GM20431 (cell line): ENCODE measurements at regions not wholly inside any gene's neighbourhood (a gene's known extent, or its start where the extent isn't known, plus 50 kb on each side); places are given as distances from the start of the nearest gene placed in this dataset.

ENCODE experiments used
- in situ Hi-C: fragments of 300-500 bp; cut with MseI, MboI; formaldehyde crosslinking; loops from one replicate; pipeline ENCODE4 v1.15.0; 2020; ENCODE audit warnings: low sequenced_read_pairs; ENCODE audit not compliant: unreplicated experiment

DNA sequence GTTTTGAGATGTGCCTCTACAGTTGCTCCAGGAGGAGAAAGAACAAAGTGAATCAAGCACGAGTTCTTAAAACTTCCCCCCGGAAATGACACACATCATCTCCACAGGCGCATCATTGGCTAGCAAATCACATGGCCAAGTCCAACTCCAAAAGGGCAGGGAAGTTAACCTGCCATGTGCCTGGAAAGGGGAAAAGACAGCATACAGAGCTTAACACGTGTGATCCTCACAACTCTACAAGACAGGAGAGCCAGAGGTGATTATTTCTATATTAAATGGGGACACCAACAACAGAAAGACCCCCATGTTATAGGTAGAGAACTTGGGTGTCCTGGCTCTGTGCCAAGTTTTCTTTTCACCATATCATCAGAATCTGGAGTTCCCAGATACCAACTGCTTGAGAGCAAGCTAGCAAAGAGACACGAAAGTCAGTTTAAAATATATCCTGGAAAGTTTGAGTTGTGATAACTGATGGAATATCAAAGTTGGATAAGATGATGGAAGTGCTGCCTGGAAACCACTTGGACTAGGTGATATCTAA, 871.1 kb downstream of the UQCRFS1 start:
- in situ Hi-C loops: no loop called here

DNA sequence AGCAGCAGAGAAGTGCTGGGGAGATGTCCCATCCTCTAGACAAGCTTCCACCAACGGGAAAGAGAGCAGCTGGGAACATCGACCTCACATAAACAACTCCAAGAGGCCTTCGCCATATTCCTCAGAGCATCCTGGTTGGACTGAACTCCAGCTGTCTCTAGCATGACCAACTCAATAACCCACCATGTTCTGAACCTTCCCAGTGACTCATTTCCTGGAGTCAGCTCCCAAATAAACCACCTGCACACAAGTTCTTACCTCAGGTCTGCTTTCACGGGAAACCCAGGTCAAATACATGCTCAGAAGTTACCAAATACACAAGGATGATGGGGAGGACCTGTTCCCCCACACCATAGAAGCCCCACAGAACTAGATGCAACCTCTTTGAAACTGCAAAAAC, 878.5 kb downstream of the UQCRFS1 start:
- in situ Hi-C loops: no loop called here

DNA sequence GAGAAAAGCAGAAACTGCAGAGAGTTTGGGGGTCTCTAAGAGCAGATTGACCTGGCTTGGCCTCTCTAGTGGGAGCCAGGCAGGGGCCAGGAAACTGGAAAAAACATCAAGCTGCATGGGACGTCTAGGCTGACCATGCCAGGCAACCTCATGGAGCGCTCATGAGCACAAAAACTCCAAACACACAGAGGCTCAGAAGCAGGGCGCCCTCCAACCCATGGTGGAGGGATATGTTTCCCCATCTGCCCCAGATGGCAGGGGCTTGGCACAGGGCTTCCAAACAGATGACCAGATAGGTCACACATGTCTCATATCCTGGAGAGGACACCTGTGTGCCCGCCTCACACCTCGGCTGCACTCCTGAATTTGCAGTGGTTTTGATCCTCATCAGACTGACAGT, 879.0 kb downstream of the UQCRFS1 start:
- in situ Hi-C loops: no loop called here

DNA sequence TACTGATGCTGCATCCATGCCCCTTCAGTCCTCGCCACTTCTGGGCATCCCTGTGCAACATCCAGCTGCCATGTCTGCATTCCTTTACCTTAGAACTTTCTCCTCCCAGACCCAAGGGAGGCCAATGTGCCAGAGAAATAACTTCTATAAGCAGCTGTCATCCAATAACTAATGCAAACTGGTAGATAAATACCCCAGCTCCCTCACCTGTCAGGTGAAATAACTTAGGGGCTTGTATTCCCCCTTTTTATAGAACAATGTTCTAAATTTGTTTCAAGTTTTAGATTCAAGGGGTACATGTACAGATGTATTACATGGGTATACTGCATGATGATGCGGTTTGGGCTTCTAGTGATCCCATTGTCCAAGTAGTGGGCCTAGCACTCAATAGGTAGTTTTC, 880.1 kb downstream of the UQCRFS1 start:
- in situ Hi-C loops: no loop called here

DNA sequence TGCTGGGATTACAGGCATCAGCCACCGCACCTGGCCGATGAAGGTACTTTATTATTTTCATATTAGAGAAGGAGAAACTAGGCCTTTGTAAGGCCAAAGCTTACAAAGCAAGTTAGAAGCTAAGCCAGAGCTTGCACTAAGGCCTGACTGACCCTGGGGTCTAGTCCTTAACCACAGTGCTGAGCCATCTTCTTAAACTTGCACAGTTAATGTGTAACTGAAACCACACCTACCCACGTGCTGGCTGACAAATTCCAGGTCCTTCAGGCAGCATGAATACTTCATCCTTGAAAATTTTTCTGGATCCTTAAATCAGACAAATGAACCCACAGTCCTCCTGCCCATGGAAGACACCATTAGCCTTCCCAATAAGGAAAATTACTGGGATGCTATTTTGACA, 880.6 kb downstream of the UQCRFS1 start:
- in situ Hi-C loops: no loop called here

DNA sequence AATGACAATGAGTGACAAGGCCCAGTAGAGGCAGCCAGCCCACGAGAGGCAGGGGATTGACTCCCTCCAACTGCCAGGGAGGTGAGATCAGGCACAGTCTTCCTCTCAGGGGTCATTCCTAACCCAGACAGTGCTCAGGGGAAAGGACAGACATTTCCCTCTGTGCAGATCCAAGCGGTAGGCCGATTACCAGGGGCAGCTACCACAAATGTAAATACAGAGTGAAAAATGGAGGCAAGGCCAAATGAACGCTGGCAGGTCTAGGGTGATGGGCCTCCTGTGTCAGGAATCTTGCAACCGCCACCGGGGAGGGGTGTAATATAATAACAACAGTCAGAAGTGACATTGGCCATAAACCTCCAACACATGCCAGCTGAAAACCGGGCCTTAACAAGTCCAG, 881.4 kb downstream of the UQCRFS1 start:
- in situ Hi-C loops: no loop called here

DNA sequence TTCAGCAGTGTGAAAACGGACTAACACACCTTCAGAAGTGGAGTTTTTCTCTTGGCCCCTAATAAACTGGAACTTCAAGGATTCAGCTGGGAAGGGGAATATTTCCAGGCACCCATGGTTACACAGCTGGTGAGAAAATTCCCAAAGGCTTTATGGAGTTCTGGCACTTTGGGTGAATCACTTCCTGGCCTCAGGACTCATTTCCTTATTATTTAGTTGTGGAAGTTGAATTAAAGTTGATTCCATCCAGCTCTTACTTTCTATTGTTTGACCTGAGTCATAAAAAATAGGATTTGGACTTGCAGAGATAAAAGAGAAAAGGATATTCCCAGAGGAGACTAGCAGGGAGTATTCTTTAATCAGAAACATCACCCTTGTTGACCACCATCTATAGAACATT, 882.1 kb downstream of the UQCRFS1 start:
- in situ Hi-C loops: no loop called here

DNA sequence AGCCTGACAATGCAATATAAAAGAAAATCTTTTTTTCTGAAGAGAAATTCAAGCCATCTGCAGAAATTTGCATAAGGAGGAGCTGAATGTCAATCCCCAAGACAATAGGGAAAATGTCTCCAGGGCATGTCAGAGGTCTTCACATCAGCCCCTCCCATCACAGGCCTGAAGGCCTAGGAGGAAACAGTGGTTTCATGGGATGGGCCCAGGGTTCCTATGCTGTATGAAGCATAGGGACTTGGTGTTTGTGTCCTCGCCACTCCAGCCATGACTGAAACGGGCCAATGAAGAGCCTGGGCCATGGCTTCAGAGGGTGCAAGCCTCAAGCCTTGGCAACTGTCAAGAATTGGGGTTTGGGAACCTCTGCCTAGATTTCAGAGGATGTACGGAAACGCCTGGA, 883.5 kb downstream of the UQCRFS1 start:
- in situ Hi-C loops: no loop called here

DNA sequence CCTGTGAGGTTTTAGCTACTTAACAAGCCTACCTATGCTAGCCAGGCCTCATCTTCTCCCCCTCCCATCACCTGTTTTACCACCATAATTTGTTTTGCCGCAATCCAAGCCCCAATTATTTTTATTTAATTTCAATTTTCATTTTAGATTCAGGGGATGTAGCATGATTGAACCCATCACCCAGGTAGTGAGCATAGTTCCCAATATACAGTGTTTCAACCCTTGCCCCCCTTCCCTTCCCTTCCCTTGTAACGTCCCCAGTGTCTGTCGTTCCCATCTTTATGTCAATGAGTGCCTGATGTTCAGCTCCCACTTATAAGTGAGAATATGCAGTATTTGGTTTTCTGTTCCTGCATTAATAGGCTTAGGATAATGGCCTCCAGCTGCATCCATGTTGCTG, 885.0 kb downstream of the UQCRFS1 start:
- in situ Hi-C loops: no loop called here

DNA sequence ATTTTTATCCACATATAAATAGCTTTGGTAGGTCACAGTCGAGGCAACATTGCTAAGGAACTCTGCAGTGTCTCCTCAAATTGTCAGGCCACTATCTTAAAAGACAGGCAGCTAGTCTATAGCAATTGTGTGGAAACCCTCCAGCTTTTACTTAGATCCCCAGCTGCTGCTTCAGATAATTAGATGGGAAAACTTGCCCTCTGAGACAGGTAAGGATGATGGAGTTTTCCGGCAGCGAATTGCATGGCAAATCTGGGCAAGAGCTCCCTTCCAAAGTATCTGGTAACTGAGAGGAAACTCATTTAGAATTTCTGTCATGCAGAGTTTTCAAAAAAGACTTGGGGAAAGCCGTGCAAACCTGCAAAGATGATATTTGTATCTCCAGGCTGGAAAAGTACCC, 886.2 kb downstream of the UQCRFS1 start:
- in situ Hi-C loops: no loop called here

DNA sequence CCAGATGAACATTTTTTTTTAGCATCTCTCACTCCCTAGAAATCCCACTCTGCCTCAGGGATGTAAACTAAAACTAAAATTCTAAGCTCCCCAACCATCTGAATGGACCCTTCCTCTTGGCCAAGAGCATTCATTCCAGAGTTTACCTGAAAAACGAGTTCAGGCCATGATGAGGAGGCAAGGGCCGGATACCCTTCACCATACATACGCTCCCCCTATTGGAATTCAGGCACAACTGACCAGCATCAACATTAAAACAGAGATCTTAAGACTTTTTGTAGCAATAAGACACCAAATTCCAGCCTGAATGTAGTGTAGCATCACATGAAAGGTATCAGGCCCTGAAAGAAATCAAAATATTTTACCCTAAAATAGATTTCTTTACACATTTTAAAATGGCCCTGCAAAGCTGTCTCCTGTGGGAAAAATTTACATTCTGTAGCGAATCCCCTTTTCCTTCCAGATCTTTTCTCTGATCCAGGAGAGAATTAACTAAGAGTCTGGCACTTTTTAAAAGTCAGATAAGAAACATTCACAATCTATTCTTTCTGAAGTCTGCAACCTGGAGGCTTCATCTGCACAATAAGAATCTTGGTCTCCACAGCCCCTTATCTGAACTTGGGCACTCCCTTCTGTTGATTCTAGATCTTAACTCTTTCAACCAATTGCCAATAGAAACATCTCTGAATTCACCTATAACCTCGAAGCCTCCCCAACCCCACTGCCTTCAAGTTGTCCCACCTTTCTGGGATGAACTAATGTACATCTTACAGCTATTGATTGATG, 888.5 kb downstream of the UQCRFS1 start:
- in situ Hi-C loops: loop anchor here (25.0 kb wide), 1 partner anchor 362 kb away; no protein-coding TSS in a partner anchor

DNA sequence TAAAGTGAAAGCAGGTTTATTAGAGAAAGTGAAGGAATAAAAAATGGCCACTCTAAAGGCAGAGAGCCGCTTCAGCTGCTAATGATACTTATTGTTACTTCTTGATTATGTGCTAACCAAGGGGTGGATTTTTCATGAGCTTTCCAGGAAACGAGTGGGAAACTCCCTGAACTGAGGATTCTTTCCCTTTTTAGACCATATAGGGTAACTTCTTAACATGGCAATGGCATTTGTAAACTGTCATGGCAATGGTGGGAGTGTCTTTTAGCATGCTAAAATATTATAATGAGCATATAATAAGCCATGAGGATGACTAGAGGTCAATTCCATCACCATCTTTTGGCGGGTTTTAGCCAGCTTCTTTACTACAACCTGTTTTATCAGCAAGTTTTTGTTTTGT, 890.0 kb downstream of the UQCRFS1 start:
- in situ Hi-C loops: loop anchor here (25.0 kb wide), 1 partner anchor 361 kb away; no protein-coding TSS in a partner anchor

DNA sequence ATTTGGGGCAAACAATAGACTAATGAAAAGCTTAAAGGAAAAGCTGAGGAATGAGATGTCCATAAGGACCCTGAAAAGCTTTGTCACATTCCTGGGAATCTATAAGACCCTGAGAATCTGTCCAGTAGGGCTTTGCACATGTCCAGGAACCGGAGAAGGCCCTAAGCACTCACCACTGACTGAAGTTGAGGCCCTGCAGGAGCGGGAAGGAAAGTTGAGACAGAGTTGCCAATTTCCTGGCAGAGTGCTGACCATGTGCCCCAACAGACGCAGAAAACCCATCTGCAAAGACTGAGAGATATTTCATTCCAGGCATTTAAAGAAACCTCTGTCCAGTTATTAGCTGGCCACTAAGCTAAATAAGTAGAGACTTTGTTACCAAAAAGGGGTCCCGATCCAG, 890.5 kb downstream of the UQCRFS1 start:
- in situ Hi-C loops: loop anchor here (25.0 kb wide), 1 partner anchor 360 kb away; no protein-coding TSS in a partner anchor

DNA sequence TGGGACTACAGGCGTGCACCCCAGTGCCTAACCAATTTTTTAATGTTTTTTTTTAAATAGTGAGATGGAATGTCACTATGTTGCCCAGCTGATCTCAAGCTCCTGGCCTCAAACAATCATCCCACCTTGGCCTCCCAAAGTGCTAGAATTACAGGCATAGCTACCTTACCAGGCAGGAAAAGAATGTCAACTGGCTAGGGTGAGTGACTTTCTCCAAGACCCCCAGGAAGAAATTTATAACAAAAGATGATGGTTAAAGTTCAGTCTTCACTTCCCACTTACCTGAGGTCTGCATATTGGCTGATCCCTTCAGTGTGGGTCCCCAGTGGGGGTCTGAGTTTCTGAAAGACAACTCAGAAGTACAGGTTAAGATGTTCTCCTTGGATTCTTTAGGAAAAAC, 893.0 kb downstream of the UQCRFS1 start:
- in situ Hi-C loops: loop anchor here (25.0 kb wide), 1 partner anchor 358 kb away; no protein-coding TSS in a partner anchor

DNA sequence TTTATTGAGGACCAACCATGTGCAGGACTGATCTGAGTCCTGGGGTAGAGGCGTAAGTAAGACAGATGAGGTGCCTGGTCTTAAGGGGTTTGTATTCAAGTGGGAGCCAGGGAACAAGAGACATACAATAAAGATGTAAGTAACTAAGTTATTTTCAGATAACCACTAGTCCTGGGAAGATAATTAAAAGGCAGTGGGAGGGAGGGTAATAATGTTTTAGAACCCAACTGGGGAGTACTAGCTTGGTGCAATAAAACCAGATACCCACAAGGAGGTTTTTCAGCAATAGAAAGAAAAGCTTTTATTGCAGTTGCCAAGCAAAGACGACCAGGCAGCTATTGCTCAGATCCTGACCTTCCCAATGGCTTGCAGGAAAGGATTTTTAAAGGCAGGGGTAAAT, 893.7 kb downstream of the UQCRFS1 start:
- in situ Hi-C loops: loop anchor here (25.0 kb wide), 1 partner anchor 357 kb away; no protein-coding TSS in a partner anchor

DNA sequence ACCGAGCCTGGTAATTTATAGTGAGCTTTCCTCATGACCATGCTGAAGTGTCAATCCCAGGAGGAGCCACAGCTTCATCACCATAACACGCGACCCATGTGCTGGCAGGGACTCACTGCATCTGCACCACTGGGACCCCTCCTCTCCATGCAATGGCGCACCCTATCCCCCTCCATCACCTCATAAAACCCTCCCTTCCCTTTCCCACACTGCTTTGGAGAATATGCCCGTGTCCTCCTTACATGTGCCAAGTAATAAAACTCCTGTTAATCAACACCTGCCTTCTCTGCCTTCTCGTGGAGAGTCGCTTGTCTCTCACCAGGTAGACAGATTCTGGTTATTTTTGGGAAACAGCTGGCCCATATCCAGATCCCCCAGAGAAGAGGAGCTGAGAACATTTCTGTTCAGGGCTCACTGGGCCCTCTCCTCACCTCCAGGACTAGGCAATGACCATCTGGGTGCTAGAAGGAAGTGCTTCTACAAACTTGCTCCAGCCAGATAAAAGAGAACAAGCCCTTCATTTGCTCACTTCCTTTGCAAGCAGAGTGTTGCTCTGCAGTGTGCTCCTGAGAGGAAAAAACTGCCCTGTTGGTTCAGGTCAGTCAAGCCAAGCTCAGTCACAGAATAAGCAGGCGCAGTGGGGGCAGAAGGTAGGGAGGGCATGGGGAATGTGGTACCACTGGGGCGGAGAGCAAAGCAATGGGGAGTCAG, 894.3 kb downstream of the UQCRFS1 start:
- in situ Hi-C loops: loop anchor here (25.0 kb wide), 1 partner anchor 356 kb away; no protein-coding TSS in a partner anchor

DNA sequence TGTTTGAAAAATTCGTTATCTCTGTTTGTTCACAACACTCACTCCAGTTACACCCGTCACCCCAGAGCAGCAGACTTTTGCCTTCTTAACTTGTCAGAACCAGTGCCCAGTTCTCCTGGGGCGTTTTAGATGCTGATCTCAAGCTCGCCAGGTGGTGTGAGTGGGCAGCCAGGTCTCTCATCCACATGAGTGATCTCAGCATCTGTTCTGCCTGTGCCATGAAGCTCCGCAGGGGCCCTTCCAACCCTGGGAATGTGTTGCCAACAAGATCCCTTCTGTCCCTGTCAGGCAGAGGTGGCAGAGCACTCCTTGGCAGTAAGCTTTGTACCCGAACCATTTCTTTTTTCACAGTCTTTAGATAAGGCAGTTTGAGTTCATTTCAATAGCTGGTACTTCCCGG, 896.5 kb downstream of the UQCRFS1 start:
- in situ Hi-C loops: loop anchor here (25.0 kb wide), 1 partner anchor 354 kb away; no protein-coding TSS in a partner anchor

DNA sequence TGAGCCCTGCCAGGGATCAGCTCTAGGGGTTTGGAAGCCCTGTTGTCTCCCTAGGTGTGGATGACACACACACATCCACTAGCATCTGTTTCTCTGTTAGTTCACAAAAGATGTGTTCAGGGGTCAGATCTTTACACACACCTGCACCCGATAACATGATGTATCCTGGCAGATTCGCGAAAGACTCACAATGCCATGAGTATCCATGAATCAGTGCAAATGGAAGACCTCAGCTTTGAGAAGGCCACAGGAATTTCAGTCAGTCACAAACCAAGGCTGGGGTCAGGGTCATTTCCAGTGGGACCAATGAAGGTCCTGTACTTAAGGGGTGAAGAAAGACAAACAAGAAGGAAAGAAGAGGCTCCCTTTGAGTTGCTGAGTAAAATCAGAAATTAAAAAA, 898.2 kb downstream of the UQCRFS1 start:
- in situ Hi-C loops: loop anchor here (25.0 kb wide), 1 partner anchor 352 kb away; no protein-coding TSS in a partner anchor

DNA sequence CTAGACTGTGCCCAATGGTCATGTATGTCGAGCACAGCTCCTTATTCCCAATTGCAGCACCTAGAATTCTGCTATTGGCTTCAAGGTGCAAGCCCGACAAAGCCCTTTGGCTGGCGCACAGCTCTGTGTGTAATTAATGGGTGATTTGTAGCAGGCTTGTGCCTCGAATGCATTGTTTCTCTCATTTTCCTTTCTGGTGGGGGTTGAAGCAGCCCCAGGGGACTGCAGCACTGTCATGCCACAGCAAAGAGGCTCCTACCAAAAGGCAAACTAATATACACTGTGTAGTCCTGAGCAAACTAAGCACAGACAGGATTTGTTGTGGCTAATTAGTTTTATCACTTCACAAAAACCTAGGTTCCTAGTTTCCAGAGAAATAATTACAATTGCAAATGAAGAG, 898.7 kb downstream of the UQCRFS1 start:
- in situ Hi-C loops: loop anchor here (25.0 kb wide), 1 partner anchor 352 kb away; no protein-coding TSS in a partner anchor

DNA sequence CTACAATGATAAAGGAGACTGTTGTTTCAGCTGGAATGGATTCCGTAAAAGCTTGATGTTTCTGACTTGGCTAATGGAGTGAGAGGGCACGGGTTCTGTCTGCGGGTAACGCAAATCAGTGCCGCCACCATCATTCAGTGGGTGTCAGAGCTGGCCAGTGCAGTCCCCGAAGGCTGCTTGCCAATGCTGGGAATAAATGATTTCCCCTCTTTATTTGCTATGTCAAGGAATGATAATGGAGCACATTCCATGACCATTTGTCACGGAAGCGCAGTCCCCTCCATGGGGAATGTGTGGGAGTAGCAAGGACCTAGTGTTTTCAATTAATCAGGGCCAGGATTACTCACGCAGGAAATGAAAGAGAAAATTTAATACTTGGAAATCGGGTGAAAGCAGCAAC, 899.3 kb downstream of the UQCRFS1 start:
- in situ Hi-C loops: loop anchor here (25.0 kb wide), 1 partner anchor 351 kb away; no protein-coding TSS in a partner anchor

DNA sequence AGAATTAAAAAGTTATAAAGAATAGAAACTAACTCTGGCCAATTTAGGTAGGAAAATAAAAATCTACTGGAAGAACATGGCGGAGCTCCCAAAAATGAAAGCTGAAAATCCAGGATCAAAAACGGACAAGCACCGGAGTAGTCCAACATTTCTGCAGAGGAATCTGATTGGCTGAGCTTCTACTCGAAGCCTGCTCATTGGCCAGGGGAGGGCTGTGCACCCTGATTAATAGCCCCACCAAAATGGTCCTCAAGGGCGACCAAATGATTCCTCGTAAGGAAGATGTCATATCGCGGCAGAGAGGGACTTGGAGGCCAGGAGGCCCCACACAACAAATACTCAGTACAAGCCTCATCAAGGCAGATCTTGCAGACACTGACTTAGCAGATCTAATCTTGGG, 900.7 kb downstream of the UQCRFS1 start:
- in situ Hi-C loops: loop anchor here (25.0 kb wide), 1 partner anchor 350 kb away; no protein-coding TSS in a partner anchor
